ENCODE measurements at regions not wholly inside any gene's neighbourhood (a gene's known extent, or its start where the extent isn't known, plus 50 kb on each side); places are given as distances from the start of the nearest gene placed in this dataset.

DNA sequence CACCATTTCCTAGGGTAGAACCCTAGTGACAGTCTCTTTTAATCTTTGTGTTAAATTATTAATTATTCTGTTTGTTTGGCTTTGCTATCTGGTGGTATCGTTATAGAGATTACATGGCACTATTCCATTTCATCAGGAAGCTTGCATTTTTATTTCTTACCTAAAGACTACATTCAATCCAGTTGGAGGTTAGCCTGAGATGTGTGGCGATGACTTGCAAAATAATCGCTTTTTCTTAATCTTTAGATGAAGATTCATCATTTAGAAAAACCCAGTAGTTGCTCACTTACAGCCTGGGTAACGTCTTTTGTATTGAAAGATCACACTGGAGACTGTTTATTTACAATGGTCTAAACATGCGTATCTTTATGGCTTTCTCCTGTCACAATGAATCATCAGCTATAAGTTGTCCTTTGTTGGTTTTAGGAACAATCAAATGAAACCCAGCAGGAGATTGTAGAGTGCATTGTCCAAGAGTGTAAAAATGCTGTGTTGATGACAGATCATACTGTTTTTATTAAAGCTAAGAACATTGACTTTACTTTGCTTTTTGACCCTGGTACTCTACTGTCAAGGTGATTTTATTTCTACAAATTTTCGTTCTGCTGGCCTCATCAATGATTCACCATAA is 281.7 kb upstream of the PITX2 start:
- TF ChIP-seq POLR2A (IDR thresholded peaks at IDR 0.05) (no peak), POLR2AphosphoS5 (IDR thresholded peaks at IDR 0.05) (no peak)
- TF ChIP-seq, protein P1, sequence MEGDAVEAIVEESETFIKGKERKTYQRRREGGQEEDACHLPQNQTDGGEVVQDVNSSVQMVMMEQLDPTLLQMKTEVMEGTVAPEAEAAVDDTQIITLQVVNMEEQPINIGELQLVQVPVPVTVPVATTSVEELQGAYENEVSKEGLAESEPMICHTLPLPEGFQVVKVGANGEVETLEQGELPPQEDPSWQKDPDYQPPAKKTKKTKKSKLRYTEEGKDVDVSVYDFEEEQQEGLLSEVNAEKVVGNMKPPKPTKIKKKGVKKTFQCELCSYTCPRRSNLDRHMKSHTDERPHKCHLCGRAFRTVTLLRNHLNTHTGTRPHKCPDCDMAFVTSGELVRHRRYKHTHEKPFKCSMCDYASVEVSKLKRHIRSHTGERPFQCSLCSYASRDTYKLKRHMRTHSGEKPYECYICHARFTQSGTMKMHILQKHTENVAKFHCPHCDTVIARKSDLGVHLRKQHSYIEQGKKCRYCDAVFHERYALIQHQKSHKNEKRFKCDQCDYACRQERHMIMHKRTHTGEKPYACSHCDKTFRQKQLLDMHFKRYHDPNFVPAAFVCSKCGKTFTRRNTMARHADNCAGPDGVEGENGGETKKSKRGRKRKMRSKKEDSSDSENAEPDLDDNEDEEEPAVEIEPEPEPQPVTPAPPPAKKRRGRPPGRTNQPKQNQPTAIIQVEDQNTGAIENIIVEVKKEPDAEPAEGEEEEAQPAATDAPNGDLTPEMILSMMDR (IDR thresholded peaks at IDR 0.05), result no peak
